GM13977 (cell line): ENCODE measurements at regions not wholly inside any gene's neighbourhood (a gene's known extent, or its start where the extent isn't known, plus 50 kb on each side); places are given as distances from the start of the nearest gene placed in this dataset.

Experiments
- DNase-seq: peaks from one replicate; pipeline ENCODE4 v3.0.0; 2012; ENCODE audit warnings: low spot score
- CTCF ChIP-seq: IDR thresholded peaks from 2 replicates; pipeline ENCODE4 v1.5.1; 2012; ENCODE audit warnings: mild to moderate bottlenecking, control low read depth; ENCODE audit not compliant: insufficient read depth; ENCODE audit errors: extremely low read depth, missing control alignments
- in situ Hi-C: fragments of 300-500 bp; cut with MboI; formaldehyde crosslinking; loops from one replicate; pipeline ENCODE4 v1.12.0; 2022; ENCODE audit warnings: low sequenced_read_pairs, low pct_unique_long_range_greater_than_20kb, mixed read lengths, inconsistent platforms; ENCODE audit not compliant: unreplicated experiment

GRCh38 chr3:99522147-99522546 is 116.2 kb upstream of the COL8A1 start:
- no peak for TF ChIP-seq CTCF
- in situ Hi-C loops = no loop called here
- no peak for DNase-seq

GRCh38 chr3:99521551-99521950 is 116.8 kb upstream of the COL8A1 start:
- TF ChIP-seq CTCF = no peak
- no peak for DNase-seq
- in situ Hi-C loops = no loop called here

GRCh38 chr3:99520513-99520912 is 117.9 kb upstream of the COL8A1 start:
- TF ChIP-seq CTCF = no peak
- in situ Hi-C loops = no loop called here

GRCh38 chr3:99516936-99517335 is 121.5 kb upstream of the COL8A1 start:
- in situ Hi-C loops = no loop called here
- TF ChIP-seq CTCF = no peak
- no peak for DNase-seq

More at GRCh38 chr3:99520513-99520912, 117.9 kb upstream of the COL8A1 start:
- no peak for DNase-seq

GRCh38 chr3:99515891-99516290 is 122.5 kb upstream of the COL8A1 start:
- DNase-seq = no peak
- in situ Hi-C loops = no loop called here
- TF ChIP-seq CTCF = no peak

- in situ Hi-C loops = no loop called here
- DNase-seq = no peak
- no peak for TF ChIP-seq CTCF
Observed at GRCh38 chr3:99509224-99509623, 129.2 kb upstream of the COL8A1 start.

GRCh38 chr3:99508191-99508590 is 130.2 kb upstream of the COL8A1 start:
- no peak for TF ChIP-seq CTCF
- in situ Hi-C loops = no loop called here
- no peak for DNase-seq
